Hepatocyte (in vitro differentiated cells): ENCODE measurements at regions not wholly inside any gene's neighbourhood (a gene's known extent, or its start where the extent isn't known, plus 50 kb on each side); places are given as distances from the start of the nearest gene placed in this dataset.

Source experiments
- CTCF ChIP-seq: fragments of 200-600 bp; sonication (generic); IDR thresholded peaks from 2 replicates; pipeline ENCODE4 v1.5.1; 2016; ENCODE audit warnings: antibody characterized with exemption, mild to moderate bottlenecking; ENCODE audit not compliant: poor library complexity
- EZH2 ChIP-seq: fragments of 200-600 bp; sonication (generic); IDR thresholded peaks from 2 replicates; pipeline ENCODE4 v1.6.1; 2016; ENCODE audit warnings: antibody characterized with exemption, mild to moderate bottlenecking, borderline replicate concordance

GRCh38 chr19:28583713-28584112 lies 629.2 kb downstream of the UQCRFS1 start:
- TF ChIP-seq CTCF (no peak), EZH2 (no peak)
